ENCODE measurements at regions not wholly inside any gene's neighbourhood (a gene's known extent, or its start where the extent isn't known, plus 50 kb on each side); places are given as distances from the start of the nearest gene placed in this dataset.
"Not testable (repeated sequence)": the region's sequence is repeated elsewhere in the genome, so short reads cannot be mapped to it uniquely, and the experiment has no call there.

DNA sequence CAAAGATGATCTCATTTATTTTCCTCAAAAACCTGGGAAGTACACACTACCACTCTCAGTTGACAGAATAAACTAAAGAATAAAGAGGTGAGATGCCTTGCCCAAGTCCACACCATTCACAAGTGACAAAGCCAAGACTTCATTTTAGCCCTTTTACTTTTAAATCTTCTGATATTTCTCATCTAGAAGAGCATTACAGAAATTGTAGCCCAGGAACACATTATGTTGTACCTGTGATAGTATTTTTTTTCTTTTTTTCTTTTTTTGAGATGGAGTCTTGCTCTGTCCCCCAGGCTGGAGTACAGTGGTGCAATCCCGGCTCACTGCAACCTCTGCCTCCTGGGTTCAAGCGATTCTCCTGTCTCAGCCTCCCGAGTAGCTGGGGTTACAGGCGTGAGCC, 268.6 kb downstream of the FGFR2 start:
- TF ChIP-seq, protein P1, sequence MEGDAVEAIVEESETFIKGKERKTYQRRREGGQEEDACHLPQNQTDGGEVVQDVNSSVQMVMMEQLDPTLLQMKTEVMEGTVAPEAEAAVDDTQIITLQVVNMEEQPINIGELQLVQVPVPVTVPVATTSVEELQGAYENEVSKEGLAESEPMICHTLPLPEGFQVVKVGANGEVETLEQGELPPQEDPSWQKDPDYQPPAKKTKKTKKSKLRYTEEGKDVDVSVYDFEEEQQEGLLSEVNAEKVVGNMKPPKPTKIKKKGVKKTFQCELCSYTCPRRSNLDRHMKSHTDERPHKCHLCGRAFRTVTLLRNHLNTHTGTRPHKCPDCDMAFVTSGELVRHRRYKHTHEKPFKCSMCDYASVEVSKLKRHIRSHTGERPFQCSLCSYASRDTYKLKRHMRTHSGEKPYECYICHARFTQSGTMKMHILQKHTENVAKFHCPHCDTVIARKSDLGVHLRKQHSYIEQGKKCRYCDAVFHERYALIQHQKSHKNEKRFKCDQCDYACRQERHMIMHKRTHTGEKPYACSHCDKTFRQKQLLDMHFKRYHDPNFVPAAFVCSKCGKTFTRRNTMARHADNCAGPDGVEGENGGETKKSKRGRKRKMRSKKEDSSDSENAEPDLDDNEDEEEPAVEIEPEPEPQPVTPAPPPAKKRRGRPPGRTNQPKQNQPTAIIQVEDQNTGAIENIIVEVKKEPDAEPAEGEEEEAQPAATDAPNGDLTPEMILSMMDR (IDR thresholded peaks at IDR 0.05): not testable (repeated sequence)
- not testable (repeated sequence) for TF ChIP-seq POLR2A (IDR thresholded peaks at IDR 0.05)
